ENCODE measurements at regions not wholly inside any gene's neighbourhood (a gene's known extent, or its start where the extent isn't known, plus 50 kb on each side); places are given as distances from the start of the nearest gene placed in this dataset.

GRCh38 chr5:115435065-115435777 is 109.4 kb downstream of the FEM1C start:
- no peak for DNase-seq
- Histone ChIP-seq H3K9me3 (no peaks in the 10 kb centered on the region), H3K4me1 (peaks cover 17% of the 10 kb centered on the region), H3K27ac (no peak overlapping the region), H3K4me3 (no peak overlapping the region), H3K27me3 (no peaks in the 10 kb centered on the region), H3K36me3 (replicated peaks in 1 of 2; ENCODE audit: insufficient read depth in 1 of 2, low read depth in 2 of 2) (no peaks in the 10 kb centered on the region)
- no peak for TF ChIP-seq CTCF (IDR thresholded peaks at IDR 0.05)
- TF ChIP-seq POLR2A (IDR thresholded peaks at IDR 0.05), result no peak
- WGBS, 2 donors, result 75 to 82% methylated on average over 4 of the region's 4 CpGs
- no peak for ATAC-seq
- intact Hi-C loops (cut with DNase I), result no loop called here

GRCh38 chr5:115433918-115434317 is 110.7 kb downstream of the FEM1C start:
- ATAC-seq (no peak), DNase-seq (no peak)
- H3K36me3 ChIP-seq (replicated peaks in 1 of 2; ENCODE audit: insufficient read depth in 1 of 2, low read depth in 2 of 2), result no peaks in the 10 kb centered on the region
- no peak overlapping the region for H3K4me3 ChIP-seq
- H3K27ac ChIP-seq, result no peak overlapping the region
- no peaks in the 10 kb centered on the region for H3K9me3 ChIP-seq
- no peaks in the 10 kb centered on the region for H3K27me3 ChIP-seq
- TF ChIP-seq POLR2A (IDR thresholded peaks at IDR 0.05) (no peak), CTCF (IDR thresholded peaks at IDR 0.05) (no peak)
- intact Hi-C loops (cut with DNase I), result no loop called here
- peaks cover 17% of the 10 kb centered on the region for H3K4me1 ChIP-seq

GRCh38 chr5:115432691-115433090 is 111.9 kb downstream of the FEM1C start:
- Histone ChIP-seq H3K9me3 (no peaks in the 10 kb centered on the region), H3K27ac (no peak overlapping the region), H3K27me3 (no peaks in the 10 kb centered on the region), H3K4me1 (peaks cover 17% of the 10 kb centered on the region), H3K36me3 (replicated peaks in 1 of 2; ENCODE audit: insufficient read depth in 1 of 2, low read depth in 2 of 2) (no peaks in the 10 kb centered on the region), H3K4me3 (no peak overlapping the region)
- ATAC-seq (peak; percentile 47), DNase-seq (no peak)
- intact Hi-C loops (cut with DNase I), result no loop called here
- no peak for TF ChIP-seq CTCF (IDR thresholded peaks at IDR 0.05)

- TF ChIP-seq POLR2A (IDR thresholded peaks at IDR 0.05), result no peak
- no peak for TF ChIP-seq CTCF (IDR thresholded peaks at IDR 0.05)
- peaks cover 17% of the 10 kb centered on the region for H3K4me1 ChIP-seq
- 45 to 56% methylated on average over 1 of the region's 1 CpG for WGBS, 2 donors
Observed at GRCh38 chr5:115431116-115431515, 113.5 kb downstream of the FEM1C start.

GRCh38 chr5:115430374-115430773 is 114.2 kb downstream of the FEM1C start:
- no peak for TF ChIP-seq POLR2A (IDR thresholded peaks at IDR 0.05)
- TF ChIP-seq CTCF (IDR thresholded peaks at IDR 0.05), result no peak
- WGBS, 2 donors, result 69 to 78% methylated on average over 2 of the region's 2 CpGs
- Histone ChIP-seq H3K27me3 (no peaks in the 10 kb centered on the region), H3K4me1 (peaks cover 17% of the 10 kb centered on the region), H3K4me3 (no peak overlapping the region), H3K9me3 (no peaks in the 10 kb centered on the region), H3K27ac (no peak overlapping the region), H3K36me3 (replicated peaks in 1 of 2; ENCODE audit: insufficient read depth in 1 of 2, low read depth in 2 of 2) (no peaks in the 10 kb centered on the region)
- ATAC-seq (no peak), DNase-seq (no peak)
- intact Hi-C loops (cut with DNase I), result no loop called here

More at GRCh38 chr5:115431116-115431515, 113.5 kb downstream of the FEM1C start:
- Histone ChIP-seq H3K4me3 (no peak overlapping the region), H3K27me3 (no peaks in the 10 kb centered on the region), H3K27ac (no peak overlapping the region), H3K9me3 (no peaks in the 10 kb centered on the region), H3K36me3 (replicated peaks in 1 of 2; ENCODE audit: insufficient read depth in 1 of 2, low read depth in 2 of 2) (no peaks in the 10 kb centered on the region)
- intact Hi-C loops (cut with DNase I), result no loop called here
- no peak for ATAC-seq
- peak in 2 of 4 donors; percentile 17 to 28 for DNase-seq

All from body of pancreas (tissue), 4 donors.